ENCODE measurements at regions not wholly inside any gene's neighbourhood (a gene's known extent, or its start where the extent isn't known, plus 50 kb on each side); places are given as distances from the start of the nearest gene placed in this dataset.
"Not testable (repeated sequence)": the region's sequence is repeated elsewhere in the genome, so short reads cannot be mapped to it uniquely, and the experiment has no call there.

- Histone ChIP-seq H3K4me3 (ENCODE audit: insufficient read length, low read depth) (no peak overlapping the region), H3K9me3 (ENCODE audit: insufficient read depth, low read length) (no peaks in the 10 kb centered on the region), H3K4me1 (ENCODE audit: insufficient read depth, insufficient read length) (no peaks in the 10 kb centered on the region), H3K36me3 (ENCODE audit: insufficient read depth, insufficient read length, low read length) (no peaks in the 10 kb centered on the region), H3K9ac (ENCODE audit: insufficient read length, low read depth) (no peak overlapping the region), H3K27me3 (ENCODE audit: insufficient read depth, insufficient read length) (no peaks in the 10 kb centered on the region)
- no peak for DNase-seq (ENCODE audit: low read depth, low spot score)
- TF ChIP-seq YY1 (IDR thresholded peaks at IDR 0.05; ENCODE audit: insufficient read depth, insufficient read length): no peak
- no peak for TF ChIP-seq SUZ12 (IDR thresholded peaks at IDR 0.05; ENCODE audit: extremely low read depth, insufficient read depth, insufficient read length)
- no peak for TF ChIP-seq ZNF274 (IDR thresholded peaks at IDR 0.05; ENCODE audit: low read depth, low read length)
These were observed 844.3 kb upstream of the TENM4 start for GRCh38 chr11:80284946-80285785.

GRCh38 chr11:80282643-80283042 is 841.8 kb upstream of the TENM4 start:
- H3K27me3 ChIP-seq (ENCODE audit: insufficient read depth, insufficient read length): no peaks in the 10 kb centered on the region
- no peaks in the 10 kb centered on the region for H3K36me3 ChIP-seq (ENCODE audit: insufficient read depth, insufficient read length, low read length)
- no peaks in the 10 kb centered on the region for H3K9me3 ChIP-seq (ENCODE audit: insufficient read depth, low read length)
- H3K4me3 ChIP-seq (ENCODE audit: insufficient read length, low read depth): no peak overlapping the region
- H3K4me1 ChIP-seq (ENCODE audit: insufficient read depth, insufficient read length): no peaks in the 10 kb centered on the region
- DNase-seq (ENCODE audit: low read depth, low spot score): no peak
- no peak for TF ChIP-seq ZNF274 (IDR thresholded peaks at IDR 0.05; ENCODE audit: low read depth, low read length)
- TF ChIP-seq SUZ12 (IDR thresholded peaks at IDR 0.05; ENCODE audit: extremely low read depth, insufficient read depth, insufficient read length): no peak
- no peak for TF ChIP-seq YY1 (IDR thresholded peaks at IDR 0.05; ENCODE audit: insufficient read depth, insufficient read length)
- H3K9ac ChIP-seq (ENCODE audit: insufficient read length, low read depth): no peak overlapping the region

GRCh38 chr11:80281194-80281593 is 840.4 kb upstream of the TENM4 start:
- no peak for DNase-seq (ENCODE audit: low read depth, low spot score)
- Histone ChIP-seq H3K4me1 (ENCODE audit: insufficient read depth, insufficient read length) (no peaks in the 10 kb centered on the region), H3K9ac (ENCODE audit: insufficient read length, low read depth) (no peak overlapping the region), H3K4me3 (ENCODE audit: insufficient read length, low read depth) (no peak overlapping the region), H3K9me3 (ENCODE audit: insufficient read depth, low read length) (no peaks in the 10 kb centered on the region), H3K36me3 (ENCODE audit: insufficient read depth, insufficient read length, low read length) (no peaks in the 10 kb centered on the region), H3K27me3 (ENCODE audit: insufficient read depth, insufficient read length) (no peaks in the 10 kb centered on the region)
- TF ChIP-seq SUZ12 (IDR thresholded peaks at IDR 0.05; ENCODE audit: extremely low read depth, insufficient read depth, insufficient read length): no peak
- TF ChIP-seq ZNF274 (IDR thresholded peaks at IDR 0.05; ENCODE audit: low read depth, low read length): no peak

GRCh38 chr11:80280737-80281136 is 839.9 kb upstream of the TENM4 start:
- H3K27me3 ChIP-seq (ENCODE audit: insufficient read depth, insufficient read length): no peaks in the 10 kb centered on the region
- H3K9ac ChIP-seq (ENCODE audit: insufficient read length, low read depth): no peak overlapping the region
- H3K4me1 ChIP-seq (ENCODE audit: insufficient read depth, insufficient read length): no peaks in the 10 kb centered on the region
- H3K4me3 ChIP-seq (ENCODE audit: insufficient read length, low read depth): no peak overlapping the region
- no peak for DNase-seq (ENCODE audit: low read depth, low spot score)
- H3K9me3 ChIP-seq (ENCODE audit: insufficient read depth, low read length): no peaks in the 10 kb centered on the region
- TF ChIP-seq YY1 (IDR thresholded peaks at IDR 0.05; ENCODE audit: insufficient read depth, insufficient read length): no peak
- TF ChIP-seq SUZ12 (IDR thresholded peaks at IDR 0.05; ENCODE audit: extremely low read depth, insufficient read depth, insufficient read length): no peak
- H3K36me3 ChIP-seq (ENCODE audit: insufficient read depth, insufficient read length, low read length): no peaks in the 10 kb centered on the region

GRCh38 chr11:80261776-80262175 is 820.9 kb upstream of the TENM4 start:
- Histone ChIP-seq H3K27me3 (ENCODE audit: insufficient read depth, insufficient read length) (no peaks in the 10 kb centered on the region), H3K9me3 (ENCODE audit: insufficient read depth, low read length) (no peaks in the 10 kb centered on the region), H3K4me3 (ENCODE audit: insufficient read length, low read depth) (no peak overlapping the region), H3K4me1 (ENCODE audit: insufficient read depth, insufficient read length) (no peaks in the 10 kb centered on the region), H3K9ac (ENCODE audit: insufficient read length, low read depth) (no peak overlapping the region), H3K36me3 (ENCODE audit: insufficient read depth, insufficient read length, low read length) (no peaks in the 10 kb centered on the region)
- no peak for DNase-seq (ENCODE audit: low read depth, low spot score)
- TF ChIP-seq SUZ12 (IDR thresholded peaks at IDR 0.05; ENCODE audit: extremely low read depth, insufficient read depth, insufficient read length) (no peak), YY1 (IDR thresholded peaks at IDR 0.05; ENCODE audit: insufficient read depth, insufficient read length) (no peak), ZNF274 (IDR thresholded peaks at IDR 0.05; ENCODE audit: low read depth, low read length) (no peak)

- not testable (repeated sequence) for H3K4me1 ChIP-seq (ENCODE audit: insufficient read depth, insufficient read length); DNase-seq (ENCODE audit: low read depth, low spot score); H3K27me3 ChIP-seq (ENCODE audit: insufficient read depth, insufficient read length); H3K9ac ChIP-seq (ENCODE audit: insufficient read length, low read depth); H3K9me3 ChIP-seq (ENCODE audit: insufficient read depth, low read length); H3K36me3 ChIP-seq (ENCODE audit: insufficient read depth, insufficient read length, low read length); H3K4me3 ChIP-seq (ENCODE audit: insufficient read length, low read depth)
These were observed 816.6 kb upstream of the TENM4 start for GRCh38 chr11:80257319-80258015.

GRCh38 chr11:80255021-80255420 is 814.2 kb upstream of the TENM4 start:
- H3K9me3 ChIP-seq (ENCODE audit: insufficient read depth, low read length): no peaks in the 10 kb centered on the region
- H3K4me3 ChIP-seq (ENCODE audit: insufficient read length, low read depth): no peak overlapping the region
- no peak overlapping the region for H3K9ac ChIP-seq (ENCODE audit: insufficient read length, low read depth)
- H3K27me3 ChIP-seq (ENCODE audit: insufficient read depth, insufficient read length): no peaks in the 10 kb centered on the region
- no peaks in the 10 kb centered on the region for H3K36me3 ChIP-seq (ENCODE audit: insufficient read depth, insufficient read length, low read length)
- no peaks in the 10 kb centered on the region for H3K4me1 ChIP-seq (ENCODE audit: insufficient read depth, insufficient read length)
- TF ChIP-seq SUZ12 (IDR thresholded peaks at IDR 0.05; ENCODE audit: extremely low read depth, insufficient read depth, insufficient read length): no peak
- no peak for TF ChIP-seq YY1 (IDR thresholded peaks at IDR 0.05; ENCODE audit: insufficient read depth, insufficient read length)
- DNase-seq (ENCODE audit: low read depth, low spot score): no peak
